GM21576 (cell line): ENCODE measurements at regions not wholly inside any gene's neighbourhood (a gene's known extent, or its start where the extent isn't known, plus 50 kb on each side); places are given as distances from the start of the nearest gene placed in this dataset.
A peak's percentile ranks its signal among the peaks of the same experiment; 100 is the strongest.
"Not testable (repeated sequence)": the region's sequence is repeated elsewhere in the genome, so short reads cannot be mapped to it uniquely, and the experiment has no call there.

Experiments
- ATAC-seq: cut with Tn5 transposase; IDR thresholded peaks from one replicate; pipeline ENCODE4 v1.9.1; 2021; ENCODE audit warnings: mild to moderate bottlenecking, moderate library complexity; ENCODE audit not compliant: unreplicated experiment

DNA sequence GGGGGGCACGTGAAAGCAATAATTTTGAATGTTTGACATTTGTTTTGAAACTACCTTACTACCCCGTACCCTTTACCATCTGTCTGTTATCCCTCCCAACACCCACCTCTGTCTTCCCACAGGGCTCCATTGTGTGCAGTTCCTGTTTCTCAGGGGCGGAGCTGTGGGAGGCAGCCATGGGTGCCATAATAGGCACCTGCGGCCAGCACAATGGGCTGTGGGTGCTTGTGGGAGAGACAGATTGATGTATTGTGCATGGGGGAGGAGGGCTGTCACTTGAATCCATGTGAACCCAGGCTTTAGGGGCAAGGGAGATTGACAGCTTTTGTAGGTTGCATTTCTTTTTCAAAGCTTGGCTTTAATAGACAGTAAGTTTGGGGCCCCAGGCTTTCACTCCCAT lies 122.6 kb upstream of the CXorf66 start:
- ATAC-seq = no peak

DNA sequence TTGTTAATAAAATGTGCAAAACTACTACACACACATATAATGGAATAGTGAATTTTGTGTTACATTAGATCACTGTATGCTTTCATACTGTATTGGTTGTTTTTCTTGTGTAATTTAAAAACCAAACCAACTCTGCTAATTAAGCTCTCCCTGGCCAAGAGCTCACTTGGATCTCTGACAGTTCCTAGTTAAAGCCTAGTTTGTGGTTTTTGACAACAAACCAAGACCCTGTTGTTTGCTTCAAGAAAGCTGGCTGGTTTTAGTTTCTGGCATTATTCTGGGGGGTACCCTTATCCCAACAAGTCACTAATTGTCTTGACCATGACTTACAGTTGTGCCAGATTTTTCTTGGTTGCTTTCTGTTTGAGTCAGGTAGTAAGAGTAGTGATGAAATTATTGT lies 121.4 kb upstream of the CXorf66 start:
- no peak for ATAC-seq

DNA sequence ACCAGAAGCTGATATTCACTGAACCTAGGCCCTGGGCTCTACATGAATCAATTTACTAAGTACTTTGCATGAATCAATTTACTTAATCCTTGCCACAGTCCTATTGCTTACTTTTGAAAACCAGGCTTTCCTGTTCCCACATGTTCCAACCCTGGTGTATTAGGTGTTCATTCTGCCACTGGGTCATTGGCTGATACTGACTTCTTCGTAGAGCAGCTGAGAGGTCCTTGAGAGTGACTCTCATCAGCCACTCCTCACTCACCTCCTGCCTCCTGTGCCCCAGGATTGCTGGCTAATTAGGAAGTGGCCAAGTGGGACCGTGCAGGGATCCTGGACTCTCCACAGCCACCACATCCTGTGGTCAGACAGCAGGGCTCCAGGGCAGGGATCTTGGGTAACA lies 109.5 kb upstream of the CXorf66 start:
- ATAC-seq = not testable (repeated sequence)

DNA sequence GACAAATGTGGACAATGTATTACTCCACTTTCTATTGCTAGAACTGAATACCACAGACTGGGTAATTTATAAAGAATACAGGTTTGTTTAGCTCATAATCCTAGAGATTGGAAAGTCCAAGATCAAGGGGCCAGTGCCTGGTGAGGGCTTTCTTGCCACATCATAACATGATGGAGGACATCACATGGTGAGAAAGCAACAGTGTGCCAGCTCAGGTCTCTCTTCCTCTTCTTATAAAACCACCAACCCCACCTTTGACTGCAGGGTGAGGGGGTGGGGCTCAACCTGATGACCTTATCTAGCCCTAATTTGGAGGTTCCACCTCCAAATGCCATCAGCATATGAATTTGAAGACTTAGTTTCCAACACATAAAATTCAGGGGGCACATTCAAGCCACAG lies 105.7 kb upstream of the CXorf66 start:
- ATAC-seq = no peak

DNA sequence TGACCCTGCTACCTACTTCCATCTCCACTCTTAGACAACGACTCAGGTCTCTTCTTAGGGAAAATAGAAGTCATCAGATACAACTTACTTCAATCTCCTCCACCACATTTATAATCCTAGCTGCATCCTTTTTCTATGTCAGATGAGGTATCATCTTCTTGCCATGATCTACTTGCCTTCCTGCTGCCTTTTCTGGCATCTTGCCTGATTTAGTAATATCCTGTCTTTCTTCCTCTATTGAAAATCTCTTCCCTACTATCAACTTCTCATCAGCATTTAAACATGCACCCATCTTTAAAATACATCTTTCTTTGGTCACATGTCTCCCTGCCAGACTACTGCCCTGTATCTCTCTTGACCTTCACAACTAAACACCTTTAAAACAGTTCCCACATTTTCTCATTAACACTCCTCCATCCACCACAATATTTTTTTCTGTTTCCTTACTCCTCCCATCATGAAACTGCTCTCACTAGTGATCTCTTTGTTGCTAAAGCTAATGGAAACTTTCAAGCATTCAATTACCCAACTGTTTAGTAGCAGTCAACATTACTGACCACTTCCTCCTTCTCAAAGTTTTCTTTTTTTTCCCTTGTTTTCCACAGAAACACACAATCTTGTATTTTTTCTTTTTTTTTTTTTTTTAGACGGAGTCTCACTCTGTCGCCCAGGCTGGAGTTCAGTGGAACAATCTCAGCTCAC lies 100.8 kb upstream of the CXorf66 start:
- ATAC-seq = no peak

DNA sequence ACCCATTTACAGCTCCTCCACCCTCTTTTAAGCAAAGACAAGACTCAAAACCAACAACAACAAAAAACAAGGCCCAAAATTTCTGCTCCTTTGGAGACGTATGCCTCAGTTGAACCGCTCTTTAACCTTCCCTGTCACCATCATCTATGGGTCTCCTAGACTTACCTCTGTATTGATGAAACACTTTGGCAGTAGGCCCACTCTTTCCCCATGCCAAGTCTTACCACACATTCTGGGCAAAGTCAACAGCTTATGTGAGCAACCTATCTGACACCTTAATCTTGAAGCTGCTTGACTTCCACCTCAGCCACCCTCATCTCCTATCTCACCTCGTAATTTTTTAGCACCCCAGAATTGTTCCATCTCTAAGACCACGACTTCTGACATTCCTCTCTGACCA lies 99.7 kb upstream of the CXorf66 start:
- no peak for ATAC-seq

DNA sequence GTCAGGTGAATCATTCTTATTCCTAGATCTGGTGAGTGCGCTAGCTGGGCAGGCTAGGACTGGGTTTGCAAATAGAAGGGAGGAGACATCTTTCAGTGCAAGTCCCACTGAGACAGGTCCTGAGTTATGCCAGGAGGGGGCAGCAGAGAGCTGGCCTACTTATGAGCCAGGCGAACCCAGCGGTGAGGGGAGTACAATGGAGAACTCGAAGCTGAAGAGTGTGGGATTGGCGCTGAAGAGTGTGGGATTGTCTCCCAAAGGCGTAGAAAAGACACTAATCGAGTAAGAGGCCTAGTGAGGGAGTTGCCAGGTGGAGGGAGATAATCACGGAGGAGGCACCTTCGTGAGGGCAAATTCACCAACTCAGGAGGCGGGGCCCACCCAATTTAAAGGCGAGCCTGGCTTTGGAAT lies 91.7 kb upstream of the CXorf66 start:
- peak; percentile 94 for ATAC-seq

DNA sequence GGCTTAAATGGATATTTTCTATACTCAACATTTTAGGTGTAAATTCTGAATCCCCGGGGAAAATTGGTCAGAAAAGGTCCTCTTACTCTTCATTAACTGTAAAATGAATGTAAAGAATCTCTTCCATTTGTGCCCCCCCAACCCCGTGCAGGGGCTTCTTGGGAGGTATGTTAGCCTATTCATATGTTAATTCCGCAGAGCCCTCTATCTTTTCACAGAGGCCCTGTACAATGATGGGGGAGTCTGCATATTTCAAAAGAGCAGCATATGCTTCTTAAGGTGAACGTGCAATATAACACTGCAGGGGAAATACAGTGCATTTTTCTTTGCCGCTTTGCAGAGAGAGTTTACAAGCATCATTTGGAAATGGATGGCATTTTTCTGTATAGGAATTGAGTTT lies 88.5 kb upstream of the CXorf66 start:
- no peak for ATAC-seq

DNA sequence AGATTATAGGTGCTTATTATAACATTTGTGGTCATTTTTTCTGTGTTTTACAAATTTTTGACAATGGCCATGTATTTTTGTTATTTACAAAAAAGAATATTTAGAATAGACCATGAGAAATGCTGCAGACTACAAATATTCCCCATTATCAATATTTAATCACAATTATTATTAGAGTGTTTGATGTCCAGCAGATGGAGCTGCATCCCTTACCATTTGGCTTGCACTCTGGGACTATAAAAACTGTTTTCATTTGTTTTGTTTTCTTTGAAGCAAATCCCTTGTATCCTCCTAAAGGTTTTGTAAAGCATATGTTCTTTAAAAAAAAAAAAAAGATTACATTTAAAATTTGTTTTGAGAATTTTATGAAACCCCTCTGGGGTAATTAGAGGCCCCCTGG lies 85.6 kb upstream of the CXorf66 start:
- ATAC-seq = no peak

DNA sequence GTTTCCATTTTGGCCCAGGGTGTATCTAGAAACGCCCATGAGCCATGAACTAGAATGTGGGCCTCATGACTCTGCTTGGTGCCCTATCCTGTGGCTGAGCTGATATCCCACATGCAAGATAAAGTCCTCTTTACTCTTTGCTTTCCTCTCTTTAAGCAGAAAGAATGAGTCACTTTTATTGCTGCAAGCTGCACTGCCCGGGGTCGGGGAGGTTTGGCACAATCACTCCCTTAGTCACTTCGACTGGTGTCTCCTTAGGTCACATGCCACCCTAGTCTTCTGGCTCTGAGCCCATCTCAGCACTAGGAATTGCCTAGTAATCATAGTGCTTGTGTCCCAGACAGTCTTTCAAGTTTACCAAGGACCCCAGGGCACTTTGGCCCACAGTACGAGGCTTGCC lies 75.1 kb upstream of the CXorf66 start:
- no peak for ATAC-seq

DNA sequence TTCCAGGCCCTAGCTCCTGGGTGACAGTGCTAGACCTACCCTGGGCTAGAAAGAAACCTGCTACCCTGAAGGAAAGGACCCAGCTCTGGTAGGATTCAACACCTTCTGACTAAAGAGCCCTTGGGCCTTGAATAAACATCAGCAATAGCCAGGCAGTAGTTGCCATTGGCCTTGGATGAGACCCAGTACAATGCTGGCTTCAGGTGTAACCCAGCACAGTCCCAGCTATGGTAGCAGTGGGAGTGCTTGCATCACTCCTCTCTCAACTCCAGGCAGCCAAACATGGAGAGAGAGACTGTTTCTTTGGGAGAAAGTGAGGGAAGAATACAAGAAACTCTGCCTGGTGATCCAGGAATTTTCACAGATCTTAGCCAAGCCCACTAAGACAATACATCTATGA lies 73.5 kb upstream of the CXorf66 start:
- ATAC-seq = no peak

DNA sequence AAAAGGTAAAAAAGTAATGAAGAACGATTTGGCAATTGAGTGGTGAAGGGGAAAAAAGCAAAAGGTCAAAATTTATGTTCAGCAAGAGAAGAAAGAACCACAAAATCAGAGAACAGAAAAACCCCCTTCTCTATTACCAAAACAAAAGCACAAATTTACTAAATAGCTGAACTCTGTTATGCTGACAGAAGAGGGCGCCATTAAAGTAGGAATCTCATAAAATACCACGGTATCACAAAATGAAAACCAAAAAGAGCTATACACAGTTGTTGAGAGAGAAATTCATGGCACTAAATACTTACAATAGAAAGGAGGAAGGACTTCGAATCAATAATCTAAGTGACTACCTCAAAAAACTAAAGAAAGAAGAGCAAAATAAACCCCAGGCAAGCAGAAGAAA lies 69.6 kb upstream of the CXorf66 start:
- ATAC-seq = no peak

DNA sequence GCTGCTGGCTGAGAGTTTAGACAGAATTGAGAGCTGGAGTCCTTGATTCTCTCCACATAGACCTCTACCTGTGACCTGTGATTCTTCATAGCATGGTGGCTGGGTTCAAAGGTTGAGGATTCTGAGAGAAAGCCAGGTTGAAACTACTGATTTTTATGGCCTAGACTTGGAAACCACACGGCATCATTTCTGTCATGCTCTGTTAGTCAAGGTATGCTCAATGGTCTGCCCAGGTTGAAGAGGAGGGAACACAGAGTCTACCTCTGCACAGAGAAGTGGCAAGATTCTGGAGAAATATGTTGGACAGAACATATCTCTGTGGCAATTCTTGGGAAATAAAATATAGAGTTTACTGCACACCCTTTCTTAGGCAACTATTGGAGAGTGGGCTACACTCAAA lies 57.2 kb upstream of the CXorf66 start:
- no peak for ATAC-seq

DNA sequence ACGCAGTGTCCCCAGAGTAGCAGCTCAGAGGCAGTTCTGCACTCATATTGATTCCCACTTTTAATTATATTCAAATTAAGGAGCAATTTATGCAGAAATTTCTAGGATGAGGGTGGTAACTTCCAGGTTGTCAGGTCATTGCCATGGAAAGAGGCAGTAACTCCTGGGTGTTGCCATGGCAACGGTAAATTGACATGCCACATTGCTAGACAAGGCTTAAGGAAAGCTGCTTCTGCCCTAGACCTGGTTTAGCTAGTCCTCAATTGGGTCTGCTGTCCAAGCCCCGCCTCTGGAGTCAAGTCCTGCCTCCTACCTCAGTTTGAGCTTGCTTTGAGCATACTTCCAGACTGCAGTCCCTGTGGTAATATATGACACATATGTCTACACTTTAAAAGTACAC lies 53.8 kb upstream of the CXorf66 start:
- not testable (repeated sequence) for ATAC-seq
